ENCODE measurements at regions not wholly inside any gene's neighbourhood (a gene's known extent, or its start where the extent isn't known, plus 50 kb on each side); places are given as distances from the start of the nearest gene placed in this dataset.

DNA sequence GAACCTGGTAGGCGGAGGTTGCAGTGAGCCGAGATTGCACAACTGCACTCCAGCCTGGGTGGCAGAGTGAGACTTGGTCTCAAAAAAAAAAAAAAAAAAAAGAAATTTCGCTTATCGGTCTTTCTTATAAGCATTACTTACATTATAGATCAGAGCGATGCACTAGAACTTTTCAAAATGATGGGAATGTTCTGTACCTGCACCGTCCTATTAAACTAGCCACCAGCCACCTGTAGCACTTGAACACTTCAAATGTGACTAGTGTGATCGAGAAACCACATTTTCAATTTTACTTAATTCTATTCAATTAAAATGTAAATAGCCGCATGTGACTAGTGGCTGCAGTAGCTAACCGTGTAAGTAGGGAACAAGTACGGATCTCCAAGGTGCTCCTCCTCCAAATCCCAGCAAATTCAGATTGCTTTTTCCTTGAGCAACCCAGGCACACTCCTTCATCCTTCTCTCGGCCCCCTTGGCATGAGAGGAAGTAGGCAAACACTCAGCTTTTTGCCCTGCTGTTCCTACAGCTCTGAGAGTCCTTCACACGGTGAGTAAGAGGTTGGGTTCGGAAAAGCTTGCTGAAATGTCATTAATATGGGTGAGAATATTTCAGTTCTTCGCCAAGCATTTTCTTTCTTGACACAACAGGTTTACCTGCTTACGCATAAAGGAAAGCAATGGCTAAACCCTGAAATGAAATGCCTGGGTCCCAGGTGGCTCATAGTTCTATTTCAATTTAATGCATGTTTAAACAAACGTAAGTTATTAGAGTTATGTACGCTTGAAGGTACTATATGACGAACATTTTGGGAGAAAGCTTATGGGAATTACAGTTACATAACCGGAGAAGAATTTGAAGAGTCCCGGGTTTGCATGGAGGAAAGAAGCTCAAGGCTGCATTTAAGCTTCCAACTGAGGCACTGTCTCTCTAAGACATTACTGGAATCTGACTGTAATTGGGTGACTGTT is 69.5 kb upstream of the HUNK start:
- TF ChIP-seq, protein P1, sequence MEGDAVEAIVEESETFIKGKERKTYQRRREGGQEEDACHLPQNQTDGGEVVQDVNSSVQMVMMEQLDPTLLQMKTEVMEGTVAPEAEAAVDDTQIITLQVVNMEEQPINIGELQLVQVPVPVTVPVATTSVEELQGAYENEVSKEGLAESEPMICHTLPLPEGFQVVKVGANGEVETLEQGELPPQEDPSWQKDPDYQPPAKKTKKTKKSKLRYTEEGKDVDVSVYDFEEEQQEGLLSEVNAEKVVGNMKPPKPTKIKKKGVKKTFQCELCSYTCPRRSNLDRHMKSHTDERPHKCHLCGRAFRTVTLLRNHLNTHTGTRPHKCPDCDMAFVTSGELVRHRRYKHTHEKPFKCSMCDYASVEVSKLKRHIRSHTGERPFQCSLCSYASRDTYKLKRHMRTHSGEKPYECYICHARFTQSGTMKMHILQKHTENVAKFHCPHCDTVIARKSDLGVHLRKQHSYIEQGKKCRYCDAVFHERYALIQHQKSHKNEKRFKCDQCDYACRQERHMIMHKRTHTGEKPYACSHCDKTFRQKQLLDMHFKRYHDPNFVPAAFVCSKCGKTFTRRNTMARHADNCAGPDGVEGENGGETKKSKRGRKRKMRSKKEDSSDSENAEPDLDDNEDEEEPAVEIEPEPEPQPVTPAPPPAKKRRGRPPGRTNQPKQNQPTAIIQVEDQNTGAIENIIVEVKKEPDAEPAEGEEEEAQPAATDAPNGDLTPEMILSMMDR (IDR thresholded peaks at IDR 0.05): no peak
- TF ChIP-seq POLR2A (IDR thresholded peaks at IDR 0.05): no peak
